ENCODE measurements at regions not wholly inside any gene's neighbourhood (a gene's known extent, or its start where the extent isn't known, plus 50 kb on each side); places are given as distances from the start of the nearest gene placed in this dataset.
"Not testable (repeated sequence)": the region's sequence is repeated elsewhere in the genome, so short reads cannot be mapped to it uniquely, and the experiment has no call there.

DNA sequence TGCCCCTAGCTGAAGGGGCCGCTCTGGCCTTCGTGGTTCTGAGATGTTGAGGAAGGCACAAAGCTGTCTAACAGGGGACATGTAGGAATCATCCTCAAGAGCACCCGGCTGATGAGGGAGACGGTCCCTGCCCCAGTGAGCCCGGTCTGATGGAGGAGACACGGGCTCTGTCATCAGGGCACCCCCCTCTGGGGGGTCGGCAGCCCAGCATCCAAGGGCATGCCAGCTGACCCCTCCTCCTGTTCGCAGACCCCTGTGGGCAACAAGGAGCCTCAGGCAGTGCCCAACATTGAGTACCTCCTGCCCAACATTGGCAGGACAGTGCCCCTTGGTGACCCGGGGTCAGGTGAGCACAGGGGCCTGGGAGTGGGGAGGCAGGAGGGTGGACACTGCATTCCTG, 128.9 kb downstream of the ZNF267 start:
- not testable (repeated sequence) for H4K20me1 ChIP-seq (ENCODE audit: insufficient read depth); H3K27ac ChIP-seq; H3K4me1 ChIP-seq (ENCODE audit: low read depth, poor library complexity, severe bottlenecking); H3K4me3 ChIP-seq (IDR thresholded peaks at IDR 0.05; ENCODE audit: insufficient read depth, low read depth, low read length); H3K9ac ChIP-seq; H2AFZ ChIP-seq (ENCODE audit: low read depth); H3K4me2 ChIP-seq; H3K36me3 ChIP-seq (ENCODE audit: insufficient read depth); H3K79me2 ChIP-seq (ENCODE audit: insufficient read depth, low read depth); H3K27me3 ChIP-seq (ENCODE audit: insufficient read depth, low read depth)

DNA sequence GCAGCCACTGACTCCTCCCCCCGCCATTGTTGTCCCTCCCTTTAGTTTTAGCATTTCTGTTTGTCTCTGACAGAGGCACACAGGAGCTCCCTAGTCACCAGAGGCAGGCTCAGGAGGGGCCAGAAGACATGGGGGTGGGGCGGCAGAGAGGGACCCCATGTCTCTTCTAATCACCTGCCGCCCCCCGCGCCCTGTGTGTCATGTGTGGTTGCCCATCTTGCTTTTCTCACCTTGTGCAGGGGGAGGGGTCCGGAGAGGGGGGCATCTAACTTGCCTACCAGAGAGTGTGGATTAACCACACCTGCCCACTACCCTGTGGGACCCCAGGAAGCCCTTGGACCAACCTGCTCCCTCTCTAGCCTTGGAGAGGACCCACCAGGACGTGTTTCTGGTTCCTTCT, 130.2 kb downstream of the ZNF267 start:
- not testable (repeated sequence) for H3K27ac ChIP-seq; H3K27me3 ChIP-seq (ENCODE audit: insufficient read depth, low read depth); H3K36me3 ChIP-seq (ENCODE audit: insufficient read depth); H3K4me2 ChIP-seq; H3K79me2 ChIP-seq (ENCODE audit: insufficient read depth, low read depth); H4K20me1 ChIP-seq (ENCODE audit: insufficient read depth); H3K9ac ChIP-seq; H3K4me3 ChIP-seq (IDR thresholded peaks at IDR 0.05; ENCODE audit: insufficient read depth, low read depth, low read length); H2AFZ ChIP-seq (ENCODE audit: low read depth); H3K4me1 ChIP-seq (ENCODE audit: low read depth, poor library complexity, severe bottlenecking)

DNA sequence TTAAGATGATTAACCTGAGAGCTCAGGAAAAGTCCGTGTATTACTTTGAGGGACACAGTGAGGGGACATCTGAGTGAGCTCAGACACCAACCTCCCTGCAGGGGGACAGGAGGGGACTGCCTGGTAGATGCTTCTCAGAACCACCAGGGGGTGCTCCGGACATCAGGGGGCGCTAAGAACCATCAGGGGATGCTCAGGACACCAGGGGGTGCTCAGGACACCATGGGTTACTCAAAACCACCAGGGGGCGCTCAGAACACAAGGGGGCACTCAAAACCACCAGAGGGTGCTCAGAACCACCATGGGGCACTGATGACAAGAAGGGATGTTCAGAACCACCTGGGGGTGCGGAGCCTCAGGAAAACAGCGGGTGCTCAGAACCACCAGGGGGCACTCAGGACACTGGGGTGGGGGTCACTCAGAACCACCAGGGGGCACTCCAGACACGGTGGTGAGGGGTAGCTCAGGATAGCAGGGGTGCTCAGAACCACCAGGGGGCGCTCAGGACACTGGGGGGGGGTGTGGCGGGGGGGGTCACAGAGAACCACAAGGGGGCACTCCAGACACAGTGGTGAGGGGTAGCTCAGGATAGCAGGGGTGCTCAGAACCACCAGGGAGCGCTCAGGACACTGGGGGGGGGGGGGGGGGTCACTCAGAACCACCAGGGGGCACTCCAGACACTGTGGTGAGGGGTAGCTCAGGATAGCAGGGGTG, 165.3 kb downstream of the ZNF267 start:
- not testable (repeated sequence) for H3K4me1 ChIP-seq (ENCODE audit: low read depth, poor library complexity, severe bottlenecking); H3K27me3 ChIP-seq (ENCODE audit: insufficient read depth, low read depth); H3K27ac ChIP-seq; H2AFZ ChIP-seq (ENCODE audit: low read depth); H3K4me3 ChIP-seq (IDR thresholded peaks at IDR 0.05; ENCODE audit: insufficient read depth, low read depth, low read length); H3K79me2 ChIP-seq (ENCODE audit: insufficient read depth, low read depth); H3K36me3 ChIP-seq (ENCODE audit: insufficient read depth); H4K20me1 ChIP-seq (ENCODE audit: insufficient read depth); H3K4me2 ChIP-seq; H3K9ac ChIP-seq

DNA sequence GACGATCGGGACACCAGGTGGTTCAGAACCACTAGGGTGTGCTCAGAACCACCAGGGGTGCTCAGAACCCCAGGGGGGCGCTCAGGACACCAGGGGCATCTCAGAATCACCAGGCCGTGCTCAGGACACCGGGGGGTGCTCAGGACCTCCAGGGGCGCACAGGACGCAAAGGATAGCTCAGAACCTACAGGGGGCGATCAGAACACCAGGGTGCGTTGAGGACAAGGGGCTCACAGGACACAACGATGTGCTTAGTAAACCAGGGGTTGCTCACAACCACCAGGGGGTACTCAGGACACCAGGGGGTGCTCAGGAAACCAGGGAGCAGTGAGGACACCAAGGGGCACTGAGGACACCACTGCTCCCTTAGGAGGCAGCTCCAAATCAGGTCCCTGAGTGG, 166.3 kb downstream of the ZNF267 start:
- not testable (repeated sequence) for H3K9ac ChIP-seq; H3K27ac ChIP-seq; H3K4me1 ChIP-seq (ENCODE audit: low read depth, poor library complexity, severe bottlenecking); H3K79me2 ChIP-seq (ENCODE audit: insufficient read depth, low read depth); H3K36me3 ChIP-seq (ENCODE audit: insufficient read depth); H4K20me1 ChIP-seq (ENCODE audit: insufficient read depth); H3K4me2 ChIP-seq; H2AFZ ChIP-seq (ENCODE audit: low read depth); H3K4me3 ChIP-seq (IDR thresholded peaks at IDR 0.05; ENCODE audit: insufficient read depth, low read depth, low read length); H3K27me3 ChIP-seq (ENCODE audit: insufficient read depth, low read depth)

DNA sequence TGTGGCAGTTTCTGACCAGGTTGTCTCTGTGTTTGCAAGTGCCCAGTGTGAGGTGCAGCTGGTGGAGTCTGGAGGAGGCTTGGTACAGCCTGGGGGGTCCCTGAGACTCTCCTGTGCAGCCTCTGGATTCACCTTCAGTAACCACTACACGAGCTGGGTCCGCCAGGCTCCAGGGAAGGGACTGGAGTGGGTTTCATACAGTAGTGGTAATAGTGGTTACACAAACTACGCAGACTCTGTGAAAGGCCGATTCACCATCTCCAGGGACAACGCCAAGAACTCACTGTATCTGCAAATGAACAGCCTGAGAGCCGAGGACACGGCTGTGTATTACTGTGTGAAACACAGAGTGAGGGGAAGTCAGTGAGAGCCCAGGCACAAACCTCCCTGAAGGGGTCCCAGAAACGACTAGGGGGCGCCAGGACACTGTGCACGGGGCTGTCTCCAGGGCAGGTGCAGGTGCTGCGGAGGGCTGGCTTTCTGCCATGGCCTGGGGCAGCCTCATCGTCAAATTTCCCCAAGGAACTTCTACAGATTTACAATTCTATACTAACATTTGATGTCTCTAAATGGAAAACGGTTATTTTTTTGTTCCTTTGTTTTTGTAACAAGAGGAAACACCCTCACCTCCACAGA, 187.0 kb upstream of the TP53TG3D start:
- not testable (repeated sequence) for H3K27ac ChIP-seq; H3K4me2 ChIP-seq; H2AFZ ChIP-seq (ENCODE audit: low read depth); H4K20me1 ChIP-seq (ENCODE audit: insufficient read depth); H3K36me3 ChIP-seq (ENCODE audit: insufficient read depth); H3K27me3 ChIP-seq (ENCODE audit: insufficient read depth, low read depth); H3K9ac ChIP-seq; H3K4me3 ChIP-seq (IDR thresholded peaks at IDR 0.05; ENCODE audit: insufficient read depth, low read depth, low read length); H3K4me1 ChIP-seq (ENCODE audit: low read depth, poor library complexity, severe bottlenecking); H3K79me2 ChIP-seq (ENCODE audit: insufficient read depth, low read depth)

DNA sequence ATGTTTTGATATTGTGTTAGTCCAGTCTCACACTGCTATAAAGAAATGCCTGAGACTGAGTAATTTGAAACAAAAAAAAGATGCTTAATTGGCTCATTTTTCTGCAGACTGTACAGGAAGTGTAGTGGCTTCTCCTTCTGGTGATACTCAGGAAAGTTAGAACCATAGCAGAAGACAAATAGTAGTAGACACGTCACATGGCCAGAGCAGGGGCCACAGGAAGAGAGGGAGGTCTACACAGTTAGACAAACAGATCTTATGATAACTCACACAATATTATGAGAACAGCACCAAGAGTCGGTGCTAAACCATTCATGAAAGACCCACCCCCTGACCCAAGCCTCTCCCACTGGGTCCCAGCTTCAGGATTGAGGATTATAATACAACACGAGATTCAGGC, 181.5 kb upstream of the TP53TG3D start:
- not testable (repeated sequence) for H3K27ac ChIP-seq; H3K4me1 ChIP-seq (ENCODE audit: low read depth, poor library complexity, severe bottlenecking); H3K79me2 ChIP-seq (ENCODE audit: insufficient read depth, low read depth); H4K20me1 ChIP-seq (ENCODE audit: insufficient read depth); H3K36me3 ChIP-seq (ENCODE audit: insufficient read depth); H3K4me2 ChIP-seq; H2AFZ ChIP-seq (ENCODE audit: low read depth); H3K4me3 ChIP-seq (IDR thresholded peaks at IDR 0.05; ENCODE audit: insufficient read depth, low read depth, low read length); H3K9ac ChIP-seq; H3K27me3 ChIP-seq (ENCODE audit: insufficient read depth, low read depth)

DNA sequence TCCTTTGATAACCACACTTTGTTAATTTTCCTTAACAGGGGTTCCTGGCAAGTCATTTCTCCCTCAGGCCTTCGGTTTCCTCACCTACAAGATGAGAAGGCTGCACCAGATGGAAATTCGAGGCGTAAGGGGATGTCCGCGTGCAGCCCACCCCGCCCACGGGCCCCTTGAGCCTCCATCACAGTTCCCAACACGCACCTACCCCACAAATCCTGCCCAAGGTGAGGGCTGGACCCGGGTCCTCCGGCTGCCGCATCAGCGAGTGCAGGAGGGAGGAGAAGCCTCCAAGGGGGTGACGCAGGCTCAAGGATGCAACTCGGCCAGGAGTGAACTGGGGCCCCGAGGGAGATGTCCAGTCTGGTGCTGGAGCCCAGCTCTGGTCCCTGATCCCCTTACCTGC, 169.2 kb upstream of the TP53TG3D start:
- not testable (repeated sequence) for H3K4me2 ChIP-seq; H3K79me2 ChIP-seq (ENCODE audit: insufficient read depth, low read depth); H3K4me1 ChIP-seq (ENCODE audit: low read depth, poor library complexity, severe bottlenecking); H4K20me1 ChIP-seq (ENCODE audit: insufficient read depth); H3K27me3 ChIP-seq (ENCODE audit: insufficient read depth, low read depth); H3K9ac ChIP-seq; H3K36me3 ChIP-seq (ENCODE audit: insufficient read depth); H2AFZ ChIP-seq (ENCODE audit: low read depth); H3K27ac ChIP-seq; H3K4me3 ChIP-seq (IDR thresholded peaks at IDR 0.05; ENCODE audit: insufficient read depth, low read depth, low read length)

DNA sequence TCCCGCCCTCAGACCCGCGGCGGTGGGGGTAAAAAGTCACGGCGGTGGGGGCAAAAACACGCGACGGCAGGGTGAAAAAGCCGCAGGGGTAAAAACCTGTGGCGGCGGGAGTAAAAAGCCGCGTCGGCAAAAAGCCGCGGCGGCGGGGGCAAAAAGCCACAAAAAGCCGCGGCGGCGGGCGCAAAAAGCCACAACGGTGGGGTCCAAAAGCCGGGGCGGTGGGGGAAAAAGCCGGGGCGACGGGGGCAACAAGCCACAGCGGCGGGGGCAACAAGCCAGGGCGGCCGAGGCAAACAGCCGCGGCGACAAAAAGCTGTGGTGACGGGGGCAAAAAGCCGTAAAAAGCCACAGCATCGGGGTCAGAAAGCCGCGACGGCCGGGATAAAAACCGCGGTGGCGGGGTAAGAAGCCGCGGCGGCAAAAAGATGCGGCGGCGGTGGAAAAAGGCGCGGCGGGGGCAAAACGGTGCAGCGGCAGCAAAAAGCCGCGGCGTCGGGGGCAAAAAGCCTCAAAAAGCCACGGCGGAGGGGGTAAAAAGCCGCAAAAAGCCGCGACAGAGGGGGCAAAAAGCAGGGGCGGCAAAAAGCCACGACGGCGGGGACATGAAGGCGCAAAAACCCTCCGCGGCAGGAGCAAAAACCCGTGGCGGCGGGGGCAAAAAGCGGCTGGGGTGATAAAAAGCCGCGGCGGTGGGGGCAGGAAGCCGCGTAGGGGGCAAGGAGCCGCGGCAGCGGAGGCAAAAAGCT, 168.3 kb upstream of the TP53TG3D start:
- H4K20me1 ChIP-seq (ENCODE audit: insufficient read depth); H3K79me2 ChIP-seq (ENCODE audit: insufficient read depth, low read depth); H3K4me1 ChIP-seq (ENCODE audit: low read depth, poor library complexity, severe bottlenecking); H3K27me3 ChIP-seq (ENCODE audit: insufficient read depth, low read depth); H3K9ac ChIP-seq; H3K4me2 ChIP-seq; H2AFZ ChIP-seq (ENCODE audit: low read depth); H3K4me3 ChIP-seq (IDR thresholded peaks at IDR 0.05; ENCODE audit: insufficient read depth, low read depth, low read length); H3K36me3 ChIP-seq (ENCODE audit: insufficient read depth); H3K27ac ChIP-seq: not testable (repeated sequence)

DNA sequence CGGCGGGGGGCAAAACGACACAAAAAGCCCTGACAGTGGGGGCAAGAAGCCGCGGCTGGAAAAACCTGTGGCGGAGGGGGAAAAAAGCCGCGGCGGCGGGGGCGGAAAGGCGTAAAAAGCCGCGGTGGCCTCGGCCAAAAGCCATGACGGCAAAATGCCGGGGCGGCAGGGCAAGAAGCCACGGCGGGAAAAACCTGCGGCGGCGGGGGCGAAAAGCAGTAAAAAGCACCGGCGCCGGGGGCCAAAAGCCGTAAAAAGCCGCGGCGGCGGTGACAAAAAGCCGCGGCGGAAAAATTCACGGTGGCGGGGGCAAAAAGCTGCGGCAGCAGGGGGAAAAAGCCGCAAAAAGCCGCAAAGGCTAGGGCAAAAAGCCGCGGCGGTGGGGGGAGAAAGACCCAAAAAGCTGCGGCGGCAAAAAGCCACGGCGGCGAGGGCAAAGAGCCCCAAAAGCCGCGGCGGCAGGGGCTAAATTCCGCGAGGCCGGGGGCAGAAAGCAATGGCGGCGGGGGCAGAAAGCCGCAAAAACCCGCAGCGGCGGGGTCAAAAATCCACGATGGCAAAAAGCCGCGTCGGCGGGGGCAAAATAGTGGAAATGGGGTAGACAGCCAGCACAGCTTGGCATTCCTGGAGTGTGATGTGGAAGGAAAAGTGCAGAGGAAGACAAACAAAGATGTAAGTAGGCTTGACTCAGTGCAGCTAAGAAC, 167.5 kb upstream of the TP53TG3D start:
- not testable (repeated sequence) for H3K4me2 ChIP-seq; H4K20me1 ChIP-seq (ENCODE audit: insufficient read depth); H3K9ac ChIP-seq; H3K4me3 ChIP-seq (IDR thresholded peaks at IDR 0.05; ENCODE audit: insufficient read depth, low read depth, low read length); H3K36me3 ChIP-seq (ENCODE audit: insufficient read depth); H3K79me2 ChIP-seq (ENCODE audit: insufficient read depth, low read depth); H3K27ac ChIP-seq; H2AFZ ChIP-seq (ENCODE audit: low read depth); H3K27me3 ChIP-seq (ENCODE audit: insufficient read depth, low read depth); H3K4me1 ChIP-seq (ENCODE audit: low read depth, poor library complexity, severe bottlenecking)

DNA sequence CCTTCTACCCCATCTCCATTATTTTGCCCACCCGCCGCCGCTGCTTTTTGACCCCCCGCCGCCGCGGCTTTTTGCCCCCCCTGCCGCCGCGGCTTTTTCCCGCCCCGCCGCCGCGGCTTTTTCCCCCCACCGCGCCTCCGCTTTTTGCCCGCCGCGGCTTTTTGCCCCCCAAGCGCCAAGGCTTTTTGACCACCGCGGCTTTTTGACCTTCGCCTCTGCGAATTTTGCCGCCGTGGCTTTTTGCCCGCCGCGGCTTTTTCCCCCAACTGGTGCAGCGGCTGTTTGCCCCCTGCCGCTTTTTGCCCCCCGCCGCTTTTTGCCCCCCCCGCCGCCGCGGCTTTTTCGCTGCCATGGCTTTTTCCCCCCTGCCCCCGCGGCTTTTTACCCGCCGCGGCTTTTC, 137.5 kb upstream of the TP53TG3D start:
- not testable (repeated sequence) for H3K4me2 ChIP-seq; H3K79me2 ChIP-seq (ENCODE audit: insufficient read depth, low read depth); H2AFZ ChIP-seq (ENCODE audit: low read depth); H3K36me3 ChIP-seq (ENCODE audit: insufficient read depth); H3K27ac ChIP-seq; H3K27me3 ChIP-seq (ENCODE audit: insufficient read depth, low read depth); H3K9ac ChIP-seq; H4K20me1 ChIP-seq (ENCODE audit: insufficient read depth); H3K4me1 ChIP-seq (ENCODE audit: low read depth, poor library complexity, severe bottlenecking); H3K4me3 ChIP-seq (IDR thresholded peaks at IDR 0.05; ENCODE audit: insufficient read depth, low read depth, low read length)
